Nephron (organoid): ENCODE measurements at regions not wholly inside any gene's neighbourhood (a gene's known extent, or its start where the extent isn't known, plus 50 kb on each side); places are given as distances from the start of the nearest gene placed in this dataset.

ENCODE experiments used
- H3K27ac Mint-ChIP-seq, 3 experiments: 2 replicates each; pipeline ENCODE4 v1.8.0; 2020; ENCODE audit warnings: mixed read lengths in 3 of 3, mild to moderate bottlenecking in 2 of 3, moderate library complexity in 1 of 3
- H3K27me3 Mint-ChIP-seq: 2 replicates; pipeline ENCODE4 v1.8.0; 2021; ENCODE audit warnings: low read depth, mild to moderate bottlenecking, moderate library complexity, mixed read lengths
- H3K36me3 Mint-ChIP-seq: 2 replicates; pipeline ENCODE4 v1.8.0; 2020; ENCODE audit warnings: low read depth, mixed read lengths
- H3K4me1 Mint-ChIP-seq: 2 replicates; pipeline ENCODE4 v1.8.0; 2020; ENCODE audit warnings: mixed read lengths
- H3K4me3 Mint-ChIP-seq, 3 experiments: 2 replicates each; pipeline ENCODE4 v1.8.0; 2020; ENCODE audit warnings: mild to moderate bottlenecking in 3 of 3, mixed read lengths in 3 of 3, moderate library complexity in 2 of 3
- H3K9me3 Mint-ChIP-seq: 2 replicates; pipeline ENCODE4 v1.8.0; 2020; ENCODE audit warnings: mixed read lengths
- TF ChIP-seq, protein P1 (sequence below), 3 experiments: fragments of 200-600 bp; sonication (generic); IDR thresholded peaks; one replicate each; pipeline ENCODE4 v1.5.0; 2021; ENCODE audit warnings: antibody characterized with exemption in 3 of 3; ENCODE audit not compliant: unreplicated experiment in 3 of 3

DNA sequence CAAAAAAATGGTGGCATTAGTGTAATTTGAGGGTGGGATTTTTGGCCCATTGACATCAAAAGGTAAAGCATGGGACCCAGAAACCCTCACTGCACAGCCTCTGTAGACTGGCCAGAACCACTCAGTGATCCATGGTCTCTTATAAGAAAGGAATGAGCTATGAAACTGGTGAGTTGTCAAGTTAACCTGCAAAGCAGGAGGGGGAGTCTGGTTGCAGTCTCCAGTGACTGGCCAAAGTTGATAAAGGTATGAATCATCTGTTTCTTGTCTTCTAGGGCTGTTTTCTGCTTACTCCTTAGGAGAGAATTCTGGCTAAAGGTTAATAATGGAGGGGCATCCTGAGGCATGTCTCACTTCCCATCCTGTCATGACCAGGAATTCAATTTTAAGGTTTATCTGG is 325.2 kb downstream of the TLR4 start:
- no peaks in the 10 kb centered on the region for H3K4me1 Mint-ChIP-seq

DNA sequence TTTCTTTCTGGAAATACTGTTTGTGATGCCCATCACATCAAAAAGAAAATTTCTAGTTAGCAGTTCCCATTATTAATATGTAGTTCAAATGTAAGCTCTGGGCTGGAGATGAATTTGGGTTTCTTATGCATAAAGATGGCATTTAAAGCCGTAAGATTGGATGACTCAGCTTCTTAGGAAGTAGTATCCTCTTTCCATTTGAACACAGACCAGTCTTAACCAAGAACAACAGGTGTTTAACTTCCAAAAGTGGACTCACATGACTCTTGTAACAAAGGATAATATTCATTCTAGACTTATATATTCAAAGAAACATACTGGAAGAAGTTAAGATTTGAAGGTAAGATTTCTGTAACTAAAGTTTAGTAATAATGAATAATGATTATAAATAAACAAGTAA is 330.5 kb downstream of the TLR4 start:
- Mint-ChIP-seq H3K27ac (no peak overlapping the region), H3K9me3 (no peaks in the 10 kb centered on the region), H3K36me3 (no peaks in the 10 kb centered on the region), H3K4me3 (no peak overlapping the region), H3K4me1 (no peaks in the 10 kb centered on the region), H3K27me3 (peaks cover 5% of the 10 kb centered on the region)
- TF ChIP-seq, protein P1, sequence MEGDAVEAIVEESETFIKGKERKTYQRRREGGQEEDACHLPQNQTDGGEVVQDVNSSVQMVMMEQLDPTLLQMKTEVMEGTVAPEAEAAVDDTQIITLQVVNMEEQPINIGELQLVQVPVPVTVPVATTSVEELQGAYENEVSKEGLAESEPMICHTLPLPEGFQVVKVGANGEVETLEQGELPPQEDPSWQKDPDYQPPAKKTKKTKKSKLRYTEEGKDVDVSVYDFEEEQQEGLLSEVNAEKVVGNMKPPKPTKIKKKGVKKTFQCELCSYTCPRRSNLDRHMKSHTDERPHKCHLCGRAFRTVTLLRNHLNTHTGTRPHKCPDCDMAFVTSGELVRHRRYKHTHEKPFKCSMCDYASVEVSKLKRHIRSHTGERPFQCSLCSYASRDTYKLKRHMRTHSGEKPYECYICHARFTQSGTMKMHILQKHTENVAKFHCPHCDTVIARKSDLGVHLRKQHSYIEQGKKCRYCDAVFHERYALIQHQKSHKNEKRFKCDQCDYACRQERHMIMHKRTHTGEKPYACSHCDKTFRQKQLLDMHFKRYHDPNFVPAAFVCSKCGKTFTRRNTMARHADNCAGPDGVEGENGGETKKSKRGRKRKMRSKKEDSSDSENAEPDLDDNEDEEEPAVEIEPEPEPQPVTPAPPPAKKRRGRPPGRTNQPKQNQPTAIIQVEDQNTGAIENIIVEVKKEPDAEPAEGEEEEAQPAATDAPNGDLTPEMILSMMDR (IDR thresholded peaks at IDR 0.05; ENCODE audit: unreplicated experiment in 3 of 3) = no peak

More for the DNA sequence above, 325.2 kb downstream of the TLR4 start:
- TF ChIP-seq, protein P1 (IDR thresholded peaks at IDR 0.05; ENCODE audit: unreplicated experiment in 3 of 3) = no peak
- Mint-ChIP-seq H3K27me3 (peaks cover 6% of the 10 kb centered on the region), H3K27ac (no peak overlapping the region), H3K36me3 (no peaks in the 10 kb centered on the region), H3K4me3 (no peak overlapping the region), H3K9me3 (no peaks in the 10 kb centered on the region)

DNA sequence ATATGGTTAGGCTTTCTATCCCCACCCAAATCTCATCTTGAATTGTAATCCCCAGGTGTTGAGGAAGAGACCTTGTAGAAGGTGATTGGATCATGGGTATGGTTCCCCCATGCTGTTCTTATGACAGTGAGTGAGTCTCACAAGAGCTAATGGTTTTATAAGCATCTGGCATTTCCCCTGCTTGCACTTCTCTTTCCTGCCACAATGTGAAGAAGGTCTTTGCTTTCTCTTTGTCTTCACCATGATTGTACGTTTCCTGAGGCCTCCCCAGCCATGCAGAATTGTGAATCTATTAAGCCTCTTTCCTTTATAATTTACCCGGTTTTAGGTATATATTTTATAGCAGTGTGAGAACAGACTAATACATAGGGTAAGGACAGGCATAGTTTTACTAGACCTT is 334.5 kb downstream of the TLR4 start:
- Mint-ChIP-seq H3K27me3 (no peaks in the 10 kb centered on the region), H3K9me3 (no peaks in the 10 kb centered on the region), H3K36me3 (no peaks in the 10 kb centered on the region), H3K27ac (no peak overlapping the region), H3K4me3 (no peak overlapping the region), H3K4me1 (no peaks in the 10 kb centered on the region)
- TF ChIP-seq, protein P1 (IDR thresholded peaks at IDR 0.05; ENCODE audit: unreplicated experiment in 3 of 3) = no peak

DNA sequence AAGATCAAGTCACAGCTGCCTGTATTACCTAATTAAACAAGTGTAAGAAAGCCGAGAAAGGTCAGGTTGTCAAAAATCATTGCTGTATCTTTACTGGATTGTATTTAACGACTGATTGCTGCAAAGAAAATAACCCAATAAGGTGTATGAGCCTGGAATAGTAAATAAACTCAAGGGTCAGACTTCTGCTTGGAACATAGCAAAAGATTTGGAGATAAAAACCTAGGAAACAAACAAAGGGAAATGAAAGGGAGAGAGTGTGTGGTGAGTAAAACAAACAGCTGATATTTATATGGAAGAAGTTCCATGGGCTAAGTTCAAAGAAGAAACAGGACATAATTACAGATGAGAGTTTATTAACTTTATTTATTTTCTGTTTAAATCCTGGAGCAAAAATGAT is 354.0 kb downstream of the TLR4 start:
- H3K27ac Mint-ChIP-seq = no peak overlapping the region
- H3K27me3 Mint-ChIP-seq = no peaks in the 10 kb centered on the region
- H3K36me3 Mint-ChIP-seq = no peaks in the 10 kb centered on the region
- no peaks in the 10 kb centered on the region for H3K4me1 Mint-ChIP-seq
- H3K4me3 Mint-ChIP-seq = no peak overlapping the region
- H3K9me3 Mint-ChIP-seq = no peaks in the 10 kb centered on the region
- TF ChIP-seq, protein P1 (IDR thresholded peaks at IDR 0.05; ENCODE audit: unreplicated experiment in 3 of 3) = no peak

DNA sequence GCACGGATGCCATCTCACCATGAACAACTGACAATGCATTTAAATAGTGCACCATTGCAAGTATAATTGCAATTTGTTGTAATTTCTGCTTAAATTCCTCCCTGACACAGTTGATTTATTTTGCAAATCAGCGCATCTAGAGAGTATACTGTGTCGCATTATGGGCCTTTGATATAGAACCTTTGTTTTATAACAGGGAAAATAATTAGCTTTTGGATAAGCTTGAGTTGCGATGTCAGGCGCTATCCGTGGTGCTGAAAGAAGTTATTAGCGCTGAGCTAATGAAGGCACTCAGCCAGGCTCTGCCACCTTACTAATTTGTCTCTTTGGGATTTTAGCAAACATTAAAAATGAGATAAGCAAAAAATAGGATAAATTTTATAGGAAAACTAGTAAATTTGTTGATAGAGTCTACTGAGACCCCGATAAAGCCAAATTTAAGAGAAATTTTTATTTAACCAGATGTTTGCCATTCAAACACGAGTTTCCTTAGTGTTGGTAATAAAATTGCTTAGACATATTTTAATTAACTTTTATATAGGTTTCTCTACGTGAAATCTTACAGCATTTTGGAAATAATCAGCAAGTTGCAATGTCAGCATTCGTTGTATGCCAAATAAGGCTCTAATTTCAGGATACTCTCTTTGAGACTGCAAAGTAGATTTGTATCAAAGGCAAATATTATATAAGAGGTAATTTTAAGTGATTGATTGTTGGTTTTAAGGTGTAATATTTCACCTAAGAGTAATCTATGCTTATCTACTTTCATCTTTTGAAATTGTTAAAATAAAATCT is 355.5 kb downstream of the TLR4 start:
- Mint-ChIP-seq H3K36me3 (no peaks in the 10 kb centered on the region), H3K27ac (no peak overlapping the region), H3K4me1 (no peaks in the 10 kb centered on the region), H3K27me3 (no peaks in the 10 kb centered on the region), H3K4me3 (no peak overlapping the region), H3K9me3 (no peaks in the 10 kb centered on the region)
- TF ChIP-seq, protein P1 (IDR thresholded peaks at IDR 0.05; ENCODE audit: unreplicated experiment in 3 of 3) = no peak

DNA sequence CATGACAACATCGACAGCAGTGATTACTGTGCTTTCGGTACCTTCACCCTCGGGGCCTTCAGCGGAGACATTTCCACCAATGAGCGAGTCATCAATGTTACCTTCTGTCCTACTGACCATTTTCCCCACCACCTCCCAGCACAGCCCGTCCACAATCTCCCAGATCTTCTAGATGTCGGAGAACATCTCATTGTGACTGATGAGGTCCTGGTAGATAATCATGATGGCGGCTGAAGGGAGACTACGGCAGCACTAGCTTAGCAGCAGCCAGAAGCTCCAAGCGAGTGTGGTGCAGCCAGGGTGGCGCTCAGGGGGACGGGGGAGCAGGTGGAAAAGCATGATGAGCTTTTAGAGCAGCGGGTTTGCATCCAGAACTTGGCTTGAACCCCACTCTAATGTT is 379.0 kb downstream of the TLR4 start:
- Mint-ChIP-seq H3K27ac (no peak overlapping the region), H3K4me3 (no peak overlapping the region), H3K36me3 (no peaks in the 10 kb centered on the region), H3K9me3 (no peaks in the 10 kb centered on the region), H3K4me1 (no peaks in the 10 kb centered on the region), H3K27me3 (no peaks in the 10 kb centered on the region)
- TF ChIP-seq, protein P1 (IDR thresholded peaks at IDR 0.05; ENCODE audit: unreplicated experiment in 3 of 3) = no peak
